ENCODE measurements at regions not wholly inside any gene's neighbourhood (a gene's known extent, or its start where the extent isn't known, plus 50 kb on each side); places are given as distances from the start of the nearest gene placed in this dataset.

DNA sequence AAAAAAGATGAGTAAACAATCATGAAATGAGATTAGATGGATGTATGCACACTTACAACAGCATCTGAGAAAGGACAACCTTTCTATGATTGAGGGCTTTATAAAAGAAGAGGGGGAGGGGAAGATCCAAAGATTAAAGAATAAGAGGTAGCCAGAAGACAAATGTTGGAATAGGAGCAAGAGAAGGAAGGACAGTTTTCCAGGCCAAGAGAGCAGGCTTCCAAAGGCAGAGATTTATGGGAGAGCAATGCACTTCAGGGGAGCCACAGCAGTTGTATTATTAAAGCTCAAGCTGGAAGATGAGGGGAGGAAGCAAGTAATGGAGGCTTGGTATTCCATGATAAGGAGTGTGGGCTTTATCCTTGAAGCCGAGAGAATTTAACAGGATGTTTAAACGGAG lies 110.3 kb upstream of the PTPN13 start:
- TF ChIP-seq EZH2phosphoT487 (IDR thresholded peaks at IDR 0.05; ENCODE audit: insufficient read depth, low read depth) = no peak
- TF ChIP-seq EZH2 (IDR thresholded peaks at IDR 0.05; ENCODE audit: insufficient read depth, poor library complexity, severe bottlenecking) = no peak
